Loucy (cell line): ENCODE measurements at regions not wholly inside any gene's neighbourhood (a gene's known extent, or its start where the extent isn't known, plus 50 kb on each side); places are given as distances from the start of the nearest gene placed in this dataset.

Experiments used
- EZH2phosphoT487 ChIP-seq: fragments of 200-600 bp; IDR thresholded peaks from 2 replicates; pipeline ENCODE4 v1.6.1; 2018; ENCODE audit warnings: antibody characterized with exemption, mild to moderate bottlenecking, moderate library complexity, borderline replicate concordance
- TF ChIP-seq, protein P1 (sequence below): fragments of 200-600 bp; sonication (generic); conservative IDR thresholded peaks from 2 replicates; pipeline ENCODE4 v1.5.1; 2014; ENCODE audit warnings: mild to moderate bottlenecking, antibody characterized with exemption, low read length

GRCh38 chrX:129025376-129025775 lies 497.9 kb downstream of the SMARCA1 start:
- TF ChIP-seq, protein P1, sequence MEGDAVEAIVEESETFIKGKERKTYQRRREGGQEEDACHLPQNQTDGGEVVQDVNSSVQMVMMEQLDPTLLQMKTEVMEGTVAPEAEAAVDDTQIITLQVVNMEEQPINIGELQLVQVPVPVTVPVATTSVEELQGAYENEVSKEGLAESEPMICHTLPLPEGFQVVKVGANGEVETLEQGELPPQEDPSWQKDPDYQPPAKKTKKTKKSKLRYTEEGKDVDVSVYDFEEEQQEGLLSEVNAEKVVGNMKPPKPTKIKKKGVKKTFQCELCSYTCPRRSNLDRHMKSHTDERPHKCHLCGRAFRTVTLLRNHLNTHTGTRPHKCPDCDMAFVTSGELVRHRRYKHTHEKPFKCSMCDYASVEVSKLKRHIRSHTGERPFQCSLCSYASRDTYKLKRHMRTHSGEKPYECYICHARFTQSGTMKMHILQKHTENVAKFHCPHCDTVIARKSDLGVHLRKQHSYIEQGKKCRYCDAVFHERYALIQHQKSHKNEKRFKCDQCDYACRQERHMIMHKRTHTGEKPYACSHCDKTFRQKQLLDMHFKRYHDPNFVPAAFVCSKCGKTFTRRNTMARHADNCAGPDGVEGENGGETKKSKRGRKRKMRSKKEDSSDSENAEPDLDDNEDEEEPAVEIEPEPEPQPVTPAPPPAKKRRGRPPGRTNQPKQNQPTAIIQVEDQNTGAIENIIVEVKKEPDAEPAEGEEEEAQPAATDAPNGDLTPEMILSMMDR, result no peak
- TF ChIP-seq EZH2phosphoT487, result no peak
